Kidney (tissue), 13 donors: ENCODE measurements at regions not wholly inside any gene's neighbourhood (a gene's known extent, or its start where the extent isn't known, plus 50 kb on each side); places are given as distances from the start of the nearest gene placed in this dataset.

Experiments
- DNase-seq, 5 donors: peaks; one replicate each; pipeline ENCODE4 v3.0.0-alpha.2; 2013 to 2020
- FAIRE-seq: peaks from 2 replicates; lab custom pipeline; 2012; peaks lifted over from hg19 to GRCh38; lab: Jason Lieb, UNC
- H3K27ac ChIP-seq, 2 donors: one replicate each; pipeline ENCODE4 v1.7.0; 2013; ENCODE audit warnings: low read depth in 2 of 2, low read length in 2 of 2, inconsistent platforms in 1 of 2
- H3K27me3 ChIP-seq: one replicate; pipeline ENCODE4 v1.7.1; 2013; ENCODE audit warnings: low read length, inconsistent platforms; ENCODE audit not compliant: control insufficient read depth, insufficient read depth
- H3K36me3 ChIP-seq, 3 donors: one replicate each; pipeline versions ENCODE4 v1.7.0 to v1.7.1; 2013; ENCODE audit warnings: low read length in 3 of 3, control low read depth in 1 of 3, inconsistent platforms in 1 of 3; ENCODE audit not compliant: insufficient read depth in 3 of 3, control insufficient read depth in 2 of 3
- H3K4me1 ChIP-seq, 3 donors: one replicate each; pipeline versions ENCODE4 v1.7.0 to v1.7.1; 2013; ENCODE audit warnings: low read length in 3 of 3, inconsistent platforms in 1 of 3, low read depth in 1 of 3; ENCODE audit not compliant: control insufficient read depth in 2 of 3, insufficient read depth in 2 of 3
- H3K4me3 ChIP-seq, 3 donors: one replicate each; pipeline versions ENCODE4 v1.7.0 to v1.8.1; 2013; ENCODE audit warnings: low read length in 3 of 3, control low read depth in 1 of 3, inconsistent platforms in 1 of 3
- H3K9ac ChIP-seq, 3 donors: one replicate each; pipeline versions ENCODE4 v1.7.0 to v1.7.1; 2013; ENCODE audit warnings: low read length in 3 of 3, control low read depth in 1 of 3, inconsistent platforms in 1 of 3
- H3K9me3 ChIP-seq, 3 donors: one replicate each; pipeline versions ENCODE4 v1.7.0 to v1.7.1; 2013; ENCODE audit warnings: low read length in 3 of 3, control low read depth in 1 of 3, inconsistent platforms in 1 of 3; ENCODE audit not compliant: control insufficient read depth in 2 of 3, insufficient read depth in 1 of 3
- intact Hi-C: fragments of 100-400 bp; cut with DNase I; formaldehyde crosslinking; loops from one replicate; pipeline ENCODE4 v1.11.1; 2022
- TF ChIP-seq, protein P1 (sequence below): IDR thresholded peaks from 3 replicates; pipeline ENCODE4 v1.5.1; 2012; ENCODE audit warnings: mild to moderate bottlenecking, moderate library complexity, borderline replicate concordance; ENCODE audit not compliant: insufficient read depth; ENCODE audit errors: extremely low read depth
- donor health status: control.
- donor health status: control.
- donor health status: control.
- donor health status: control.
- donor health status: control.
- donor health status: DM: yes; HTN: yes; CAD: no.
- donor health status: Normal renal cell carcinoma (clear cell type).

DNA sequence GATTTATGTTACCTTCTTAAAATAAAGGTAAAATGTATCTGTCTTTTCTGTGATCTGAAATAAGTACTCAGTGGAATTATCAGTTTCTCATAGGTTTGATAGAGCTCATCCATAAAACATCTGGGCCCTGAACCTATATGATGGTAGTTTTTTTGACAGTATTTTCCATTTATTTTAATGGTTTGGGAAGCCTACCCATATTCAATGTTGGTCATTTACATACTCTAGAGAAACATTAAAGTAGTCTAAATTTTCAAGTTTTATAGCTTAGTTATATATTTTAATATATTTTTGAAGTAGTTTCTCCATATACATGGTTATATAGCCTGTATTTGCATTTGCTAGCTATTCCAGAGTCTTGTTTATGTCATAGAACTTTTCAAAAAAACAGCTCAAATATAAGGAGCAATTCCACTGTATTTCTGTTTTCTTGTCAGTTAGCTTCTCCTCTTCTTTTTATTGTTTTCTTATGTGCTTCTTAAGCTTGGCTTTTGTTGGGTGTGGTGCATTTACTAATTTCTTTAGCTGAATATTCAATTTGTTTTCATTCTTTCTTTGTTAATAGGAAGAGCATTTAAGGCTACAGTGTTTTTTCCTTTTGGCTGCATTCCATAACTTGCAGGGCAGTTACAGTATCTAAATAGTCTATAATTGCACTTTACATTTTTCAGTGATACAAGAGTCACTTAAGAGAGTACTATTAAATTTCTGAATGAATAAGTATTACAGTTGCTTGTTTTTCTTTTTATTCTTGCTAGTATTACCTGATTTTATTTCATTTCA lies 181.4 kb downstream of the DKK2 start:
- TF ChIP-seq, protein P1, sequence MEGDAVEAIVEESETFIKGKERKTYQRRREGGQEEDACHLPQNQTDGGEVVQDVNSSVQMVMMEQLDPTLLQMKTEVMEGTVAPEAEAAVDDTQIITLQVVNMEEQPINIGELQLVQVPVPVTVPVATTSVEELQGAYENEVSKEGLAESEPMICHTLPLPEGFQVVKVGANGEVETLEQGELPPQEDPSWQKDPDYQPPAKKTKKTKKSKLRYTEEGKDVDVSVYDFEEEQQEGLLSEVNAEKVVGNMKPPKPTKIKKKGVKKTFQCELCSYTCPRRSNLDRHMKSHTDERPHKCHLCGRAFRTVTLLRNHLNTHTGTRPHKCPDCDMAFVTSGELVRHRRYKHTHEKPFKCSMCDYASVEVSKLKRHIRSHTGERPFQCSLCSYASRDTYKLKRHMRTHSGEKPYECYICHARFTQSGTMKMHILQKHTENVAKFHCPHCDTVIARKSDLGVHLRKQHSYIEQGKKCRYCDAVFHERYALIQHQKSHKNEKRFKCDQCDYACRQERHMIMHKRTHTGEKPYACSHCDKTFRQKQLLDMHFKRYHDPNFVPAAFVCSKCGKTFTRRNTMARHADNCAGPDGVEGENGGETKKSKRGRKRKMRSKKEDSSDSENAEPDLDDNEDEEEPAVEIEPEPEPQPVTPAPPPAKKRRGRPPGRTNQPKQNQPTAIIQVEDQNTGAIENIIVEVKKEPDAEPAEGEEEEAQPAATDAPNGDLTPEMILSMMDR = no peak
- Histone ChIP-seq H3K9me3 (no peaks in the 10 kb centered on the region), H3K27ac (no peak overlapping the region), H3K36me3 (no peaks in the 10 kb centered on the region), H3K9ac (no peak overlapping the region), H3K27me3 (no peaks in the 10 kb centered on the region), H3K4me3 (no peak overlapping the region), H3K4me1 (no peaks in the 10 kb centered on the region)
- FAIRE-seq (no peak), DNase-seq (peak in 1 of 5 donors; percentile 4)
- intact Hi-C loops = no loop called here

DNA sequence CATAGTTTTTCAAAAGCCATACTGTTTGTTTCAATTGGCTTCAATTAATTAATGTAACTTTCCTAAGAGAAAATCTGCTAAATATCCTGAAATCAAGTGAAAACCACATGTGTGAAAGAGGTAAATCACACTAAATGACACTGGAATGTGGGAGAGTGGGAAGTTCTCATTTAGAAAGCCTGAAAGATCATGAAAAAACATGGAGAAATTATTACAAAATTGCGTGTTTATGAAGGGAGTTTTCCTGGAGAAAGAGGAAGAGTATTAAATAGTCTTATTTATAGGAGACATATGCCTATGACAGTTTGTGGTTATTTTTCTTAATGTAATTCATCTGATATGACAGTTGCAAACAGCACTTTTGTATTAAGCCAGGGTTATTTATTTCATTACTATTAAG lies 183.7 kb downstream of the DKK2 start:
- intact Hi-C loops = no loop called here
- Histone ChIP-seq H3K27me3 (no peaks in the 10 kb centered on the region), H3K36me3 (no peaks in the 10 kb centered on the region), H3K9me3 (no peaks in the 10 kb centered on the region), H3K4me1 (no peaks in the 10 kb centered on the region), H3K9ac (no peak overlapping the region), H3K4me3 (no peak overlapping the region), H3K27ac (no peak overlapping the region)
- no peak for FAIRE-seq
- no peak for DNase-seq
- TF ChIP-seq, protein P1 = no peak

DNA sequence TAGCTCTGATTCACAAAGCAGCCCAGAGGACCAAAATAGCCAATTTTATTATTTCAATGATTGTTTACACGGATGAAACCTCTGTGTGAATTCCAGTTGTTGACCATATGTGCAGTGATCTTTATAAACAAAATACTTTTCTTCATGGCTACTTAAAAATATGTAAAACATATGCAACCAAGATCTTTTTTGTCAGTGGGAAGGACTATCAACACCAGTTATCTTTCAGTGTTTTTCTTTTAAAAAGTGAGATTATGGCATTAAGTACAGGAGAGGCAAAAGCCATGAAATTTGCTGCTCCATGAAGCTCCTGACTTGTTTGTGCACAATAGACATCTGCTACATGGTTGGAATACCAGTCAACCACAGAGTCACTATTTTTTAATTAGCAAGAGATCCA lies 184.4 kb downstream of the DKK2 start:
- intact Hi-C loops = no loop called here
- Histone ChIP-seq H3K4me1 (no peaks in the 10 kb centered on the region), H3K27ac (no peak overlapping the region), H3K27me3 (no peaks in the 10 kb centered on the region), H3K9ac (no peak overlapping the region), H3K9me3 (no peaks in the 10 kb centered on the region), H3K36me3 (no peaks in the 10 kb centered on the region), H3K4me3 (no peak overlapping the region)
- no peak for DNase-seq
- FAIRE-seq = no peak
- TF ChIP-seq, protein P1 = no peak
